ENCODE measurements at regions not wholly inside any gene's neighbourhood (a gene's known extent, or its start where the extent isn't known, plus 50 kb on each side); places are given as distances from the start of the nearest gene placed in this dataset.

DNA sequence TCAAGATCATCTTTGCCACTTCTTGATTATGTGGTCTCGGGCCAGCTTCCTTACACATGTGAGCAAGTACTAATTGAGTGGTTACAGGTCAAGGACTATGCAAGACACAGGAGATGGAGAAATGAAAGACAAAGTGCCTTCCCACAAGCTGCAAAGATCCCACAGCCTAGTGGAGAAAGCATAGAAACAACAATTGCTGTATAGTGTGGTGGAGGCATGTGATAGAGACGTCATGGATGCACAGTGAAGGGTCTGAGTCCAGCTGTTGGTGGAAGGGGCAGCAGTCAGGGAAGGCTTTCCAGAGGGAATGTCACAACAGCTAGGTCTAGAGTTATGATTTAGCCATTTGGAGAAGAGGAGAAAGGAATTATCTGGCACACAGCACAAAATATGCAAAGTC, 210.6 kb downstream of the KDR start:
- Histone ChIP-seq H3K36me3 (ENCODE audit: control insufficient read depth in 2 of 3, insufficient read depth in 3 of 3, low read length in 3 of 3) (no peaks in the 10 kb centered on the region), H3K27me3 (ENCODE audit: control insufficient read depth, insufficient read depth, low read length) (no peaks in the 10 kb centered on the region), H3K4me3 (ENCODE audit: low read length in 3 of 3) (no peak overlapping the region), H3K9ac (ENCODE audit: low read length in 3 of 3) (no peak overlapping the region), H3K27ac (ENCODE audit: low read depth in 2 of 2, low read length in 2 of 2) (no peak overlapping the region), H3K9me3 (ENCODE audit: control insufficient read depth in 2 of 3, insufficient read depth in 1 of 3, low read length in 3 of 3) (no peaks in the 10 kb centered on the region), H3K4me1 (ENCODE audit: control insufficient read depth in 2 of 3, insufficient read depth in 2 of 3, low read depth in 1 of 3, low read length in 3 of 3) (peaks cover 0 to 5% (median 0%) of the 10 kb centered on the region in 3 donors)
- DNase-seq, result peak in 1 of 5 donors; percentile 13
- FAIRE-seq, result no peak
- intact Hi-C loops (cut with DNase I), result no loop called here
- TF ChIP-seq, protein P1, sequence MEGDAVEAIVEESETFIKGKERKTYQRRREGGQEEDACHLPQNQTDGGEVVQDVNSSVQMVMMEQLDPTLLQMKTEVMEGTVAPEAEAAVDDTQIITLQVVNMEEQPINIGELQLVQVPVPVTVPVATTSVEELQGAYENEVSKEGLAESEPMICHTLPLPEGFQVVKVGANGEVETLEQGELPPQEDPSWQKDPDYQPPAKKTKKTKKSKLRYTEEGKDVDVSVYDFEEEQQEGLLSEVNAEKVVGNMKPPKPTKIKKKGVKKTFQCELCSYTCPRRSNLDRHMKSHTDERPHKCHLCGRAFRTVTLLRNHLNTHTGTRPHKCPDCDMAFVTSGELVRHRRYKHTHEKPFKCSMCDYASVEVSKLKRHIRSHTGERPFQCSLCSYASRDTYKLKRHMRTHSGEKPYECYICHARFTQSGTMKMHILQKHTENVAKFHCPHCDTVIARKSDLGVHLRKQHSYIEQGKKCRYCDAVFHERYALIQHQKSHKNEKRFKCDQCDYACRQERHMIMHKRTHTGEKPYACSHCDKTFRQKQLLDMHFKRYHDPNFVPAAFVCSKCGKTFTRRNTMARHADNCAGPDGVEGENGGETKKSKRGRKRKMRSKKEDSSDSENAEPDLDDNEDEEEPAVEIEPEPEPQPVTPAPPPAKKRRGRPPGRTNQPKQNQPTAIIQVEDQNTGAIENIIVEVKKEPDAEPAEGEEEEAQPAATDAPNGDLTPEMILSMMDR (IDR thresholded peaks at IDR 0.05; ENCODE audit: borderline replicate concordance, extremely low read depth, insufficient read depth), result no peak

DNA sequence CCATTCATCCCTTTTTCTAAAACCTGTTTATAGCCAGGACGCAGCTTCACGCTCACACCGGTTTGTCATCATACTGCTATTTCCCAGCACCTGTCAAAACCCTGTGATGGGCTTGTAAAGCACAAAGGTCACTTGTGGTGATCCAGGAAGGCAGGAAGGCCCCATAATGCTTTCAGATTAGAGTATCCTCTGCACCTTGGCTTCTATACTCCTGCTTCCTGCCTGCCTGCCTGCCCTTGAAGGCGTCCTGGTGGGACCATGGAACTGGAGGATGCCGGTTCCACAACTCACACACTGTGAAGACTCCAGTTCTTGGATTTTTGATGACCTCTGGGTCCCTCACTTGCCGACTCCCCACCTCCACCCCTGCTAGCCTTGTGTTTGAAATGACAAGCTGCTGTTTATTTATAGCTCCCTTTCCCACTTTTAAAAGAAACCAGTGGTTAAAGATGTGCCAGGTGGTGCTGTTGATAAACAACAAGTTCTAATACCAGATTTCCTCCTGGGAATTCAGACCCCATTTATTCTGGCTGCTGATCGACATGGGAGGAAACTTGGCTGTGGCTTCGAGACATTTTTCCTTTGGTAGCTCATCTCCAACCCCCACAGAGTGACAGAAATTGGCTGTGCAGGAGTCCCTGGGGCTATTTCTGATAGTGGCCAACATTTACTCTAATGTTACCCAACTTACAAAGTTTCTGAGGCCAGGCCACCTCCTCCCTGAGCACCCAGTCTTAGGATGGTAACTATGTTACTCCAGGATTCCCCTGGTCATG, 211.5 kb downstream of the KDR start:
- Histone ChIP-seq H3K9ac (ENCODE audit: low read length in 3 of 3) (no peak overlapping the region), H3K27me3 (ENCODE audit: control insufficient read depth, insufficient read depth, low read length) (no peaks in the 10 kb centered on the region), H3K9me3 (ENCODE audit: control insufficient read depth in 2 of 3, insufficient read depth in 1 of 3, low read length in 3 of 3) (no peaks in the 10 kb centered on the region), H3K36me3 (ENCODE audit: control insufficient read depth in 2 of 3, insufficient read depth in 3 of 3, low read length in 3 of 3) (no peaks in the 10 kb centered on the region), H3K27ac (ENCODE audit: low read depth in 2 of 2, low read length in 2 of 2) (peak overlapping the region in 1 of 2 donors; percentile 9), H3K4me1 (ENCODE audit: control insufficient read depth in 2 of 3, insufficient read depth in 2 of 3, low read depth in 1 of 3, low read length in 3 of 3) (peaks cover 0 to 5% (median 0%) of the 10 kb centered on the region in 3 donors), H3K4me3 (ENCODE audit: low read length in 3 of 3) (no peak overlapping the region)
- FAIRE-seq, result no peak
- intact Hi-C loops (cut with DNase I), result no loop called here
- TF ChIP-seq, protein P1 (IDR thresholded peaks at IDR 0.05; ENCODE audit: borderline replicate concordance, extremely low read depth, insufficient read depth), result no peak
- DNase-seq, result peak in 3 of 5 donors; percentile 12 to 51 (median 46)

DNA sequence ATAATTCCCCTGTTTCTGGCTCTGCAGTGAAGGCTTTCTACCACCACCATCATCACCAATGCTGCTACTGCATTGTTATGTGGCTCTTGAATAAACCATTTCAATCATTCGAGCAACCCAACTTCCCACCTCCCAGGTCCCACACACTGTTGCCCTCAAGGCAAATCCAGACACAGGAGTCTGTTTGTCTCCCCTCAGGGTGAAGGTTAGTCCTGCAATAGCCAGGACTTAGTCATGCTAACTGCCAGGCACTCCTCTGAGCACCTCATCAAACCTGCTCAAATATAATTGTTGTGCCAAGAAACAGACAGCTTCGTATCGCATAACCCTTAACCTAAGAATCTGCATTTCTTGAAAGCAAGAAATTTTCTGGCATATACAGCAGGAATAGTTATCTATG, 213.2 kb downstream of the KDR start:
- Histone ChIP-seq H3K27ac (ENCODE audit: low read depth in 2 of 2, low read length in 2 of 2) (no peak overlapping the region), H3K9me3 (ENCODE audit: control insufficient read depth in 2 of 3, insufficient read depth in 1 of 3, low read length in 3 of 3) (peaks cover 0 to 3% (median 0%) of the 10 kb centered on the region in 3 donors), H3K9ac (ENCODE audit: low read length in 3 of 3) (no peak overlapping the region), H3K4me3 (ENCODE audit: low read length in 3 of 3) (no peak overlapping the region), H3K4me1 (ENCODE audit: control insufficient read depth in 2 of 3, insufficient read depth in 2 of 3, low read depth in 1 of 3, low read length in 3 of 3) (peaks cover 0 to 5% (median 0%) of the 10 kb centered on the region in 3 donors), H3K36me3 (ENCODE audit: control insufficient read depth in 2 of 3, insufficient read depth in 3 of 3, low read length in 3 of 3) (no peaks in the 10 kb centered on the region), H3K27me3 (ENCODE audit: control insufficient read depth, insufficient read depth, low read length) (no peaks in the 10 kb centered on the region)
- intact Hi-C loops (cut with DNase I), result no loop called here
- TF ChIP-seq, protein P1 (IDR thresholded peaks at IDR 0.05; ENCODE audit: borderline replicate concordance, extremely low read depth, insufficient read depth), result no peak
- FAIRE-seq (no peak), DNase-seq (no peak)
